Endothelial cell of umbilical vein (primary cell): ENCODE measurements at regions not wholly inside any gene's neighbourhood (a gene's known extent, or its start where the extent isn't known, plus 50 kb on each side); places are given as distances from the start of the nearest gene placed in this dataset.

ENCODE experiments used
- BruUV-seq: library from RNA; stranded (reverse); fragments of 400-500 nt; replicated peaks from 2 replicates; lab custom pipeline; 2021; lab: Mats Ljungman, UMichigan
- CTCF ChIA-PET: fragments of 300-600, 350-600 bp; sonication (Branson Sonifier 250); formaldehyde crosslinking; loops from one replicate; lab custom pipeline; 2021; ENCODE audit warnings: antibody characterized with exemption, inconsistent platforms; lab: Charles Lee
- POLR2A ChIA-PET: fragments of 300-600, 350-600 bp; sonication (Branson Sonifier 250); formaldehyde crosslinking; loops from one replicate; lab custom pipeline; 2021; ENCODE audit warnings: antibody characterized with exemption, inconsistent platforms; lab: Charles Lee
- DNase-seq: peaks from one replicate; pipeline ENCODE4 v3.0.0-alpha.2; 2011; ENCODE audit warnings: low read depth, low spot score
- FAIRE-seq: peaks from 2 replicates; lab custom pipeline; 2011; peaks lifted over from hg19 to GRCh38; lab: Jason Lieb, UNC
- H2AFZ ChIP-seq: 2 replicates; pipeline ENCODE4 v1.6.0; 2012; ENCODE audit warnings: low read depth, low read length, control low read depth, inconsistent platforms
- H3K27ac ChIP-seq: 2 replicates; pipeline ENCODE4 v1.5.1; 2011; ENCODE audit warnings: low read depth, mild to moderate bottlenecking, control low read depth, low read length, moderate library complexity; ENCODE audit not compliant: insufficient read depth
- H3K27me3 ChIP-seq, 2 experiments: 2 replicates each; pipeline versions ENCODE4 v1.6.0 to v1.6.1; 2011; ENCODE audit warnings: low read length in 2 of 2, mixed read lengths in 1 of 2; ENCODE audit not compliant: control insufficient read depth in 2 of 2, insufficient read depth in 2 of 2
- H3K36me3 ChIP-seq, 2 experiments: 2 replicates in 1 of 2; 3 replicates in 1 of 2; pipeline ENCODE4 v1.5.1; 2011; ENCODE audit warnings: low read length in 2 of 2, mild to moderate bottlenecking in 1 of 2, moderate library complexity in 1 of 2; ENCODE audit not compliant: control insufficient read depth in 2 of 2, insufficient read depth in 2 of 2; ENCODE audit errors: extremely low read depth in 1 of 2
- H3K4me1 ChIP-seq: 3 replicates; pipeline ENCODE4 v1.5.1; 2011; ENCODE audit warnings: mild to moderate bottlenecking, low read length; ENCODE audit not compliant: control insufficient read depth, insufficient read depth; ENCODE audit errors: extremely low read depth
- H3K4me2 ChIP-seq: 2 replicates; pipeline ENCODE4 v1.6.1; 2011; ENCODE audit warnings: low read length, control low read depth, mixed read lengths; ENCODE audit not compliant: insufficient read depth
- H3K4me3 ChIP-seq, 3 experiments: fragments of 200-600 bp in 1 of 3; sonication (generic), shearing (Covaris generic) in 1 of 3; replicated peaks in 1 of 3; 2 replicates each; pipeline ENCODE4 v1.5.1; 2011 to 2016; ENCODE audit warnings: control low read depth in 3 of 3, low read length in 3 of 3, mild to moderate bottlenecking in 2 of 3, inconsistent platforms in 1 of 3, low read depth in 1 of 3, moderate library complexity in 1 of 3; ENCODE audit not compliant: insufficient read depth in 1 of 3
- H3K79me2 ChIP-seq: 2 replicates; pipeline ENCODE4 v1.6.0; 2012; ENCODE audit warnings: low read length, inconsistent platforms; ENCODE audit not compliant: control insufficient read depth, insufficient read depth
- H3K9ac ChIP-seq: replicated peaks from 2 replicates; pipeline ENCODE3; 2011; ENCODE audit warnings: low read length, control low read depth; ENCODE audit not compliant: insufficient read depth; ENCODE audit errors: extremely low read depth
- H3K9me1 ChIP-seq: replicated peaks from 3 replicates; pipeline ENCODE4 v1.6.0; 2011; ENCODE audit warnings: mild to moderate bottlenecking, low read length; ENCODE audit not compliant: control insufficient read depth, insufficient read depth; ENCODE audit errors: extremely low read depth
- H3K9me3 ChIP-seq: replicated peaks from 2 replicates; pipeline ENCODE4 v1.5.1; 2012; ENCODE audit warnings: low read length, inconsistent platforms; ENCODE audit not compliant: control insufficient read depth, insufficient read depth
- H4K20me1 ChIP-seq: replicated peaks from 2 replicates; pipeline ENCODE3; 2011; ENCODE audit warnings: mild to moderate bottlenecking, low read length; ENCODE audit not compliant: control insufficient read depth, insufficient read depth; ENCODE audit errors: extremely low read depth
- CTCF ChIP-seq, 2 donors: IDR thresholded peaks; 1 replicate in 1 of 2; 2 replicates in 1 of 2; pipeline ENCODE4 v1.5.1; 2011; ENCODE audit warnings: low read length in 2 of 2, mild to moderate bottlenecking in 2 of 2, moderate library complexity in 2 of 2, control low read depth in 1 of 2, inconsistent platforms in 1 of 2, low read depth in 1 of 2; ENCODE audit not compliant: insufficient read depth in 1 of 2; ENCODE audit errors: extremely low read depth in 1 of 2
- EZH2 ChIP-seq: IDR thresholded peaks from 2 replicates; pipeline ENCODE4 v1.6.1; 2012; ENCODE audit warnings: borderline replicate concordance, low read depth, mild to moderate bottlenecking, moderate library complexity, low read length, inconsistent platforms; ENCODE audit not compliant: severe bottlenecking
- FOS ChIP-seq: IDR thresholded peaks from 2 replicates; pipeline ENCODE4 v1.6.1; 2011; ENCODE audit warnings: mild to moderate bottlenecking, low read length, moderate library complexity, borderline replicate concordance; ENCODE audit not compliant: insufficient read depth
- GATA2 ChIP-seq: IDR thresholded peaks from 2 replicates; pipeline ENCODE4 v1.7.0; 2011; ENCODE audit warnings: low read depth, mild to moderate bottlenecking, moderate library complexity, mixed read lengths, low read length; ENCODE audit not compliant: insufficient read length, insufficient read depth
- JUN ChIP-seq: IDR thresholded peaks from 2 replicates; pipeline ENCODE4 v1.6.1; 2011; ENCODE audit warnings: borderline replicate concordance, low read depth; ENCODE audit not compliant: insufficient read length, insufficient read depth
- MAX ChIP-seq: IDR thresholded peaks from 2 replicates; pipeline ENCODE4 v1.6.1; 2011; ENCODE audit not compliant: insufficient read depth, insufficient read length
- MYC ChIP-seq: IDR thresholded peaks from one replicate; pipeline ENCODE4 v1.6.1; 2011; ENCODE audit warnings: mild to moderate bottlenecking, low read depth, low read length
- POLR2A ChIP-seq: IDR thresholded peaks from 2 replicates; pipeline ENCODE4 v1.6.1; 2012; ENCODE audit warnings: low read depth, mild to moderate bottlenecking, control low read depth, low read length
- POLR2AphosphoS5 ChIP-seq: IDR thresholded peaks from 2 replicates; pipeline ENCODE4 v1.6.1; 2012; ENCODE audit warnings: low read depth, mild to moderate bottlenecking, control low read depth, low read length, moderate library complexity; ENCODE audit not compliant: insufficient read depth
- dilution Hi-C: fragments of 300-500 bp; cut with MboI; formaldehyde crosslinking; loops from one replicate; pipeline ENCODE4 v1.15.0; 2019; ENCODE audit warnings: low sequenced_read_pairs; ENCODE audit not compliant: extremely low pct_ligation_motif_present
- intact Hi-C: fragments of 100-400 bp; cut with micrococcal nuclease; formaldehyde crosslinking; loops from one replicate; pipeline ENCODE4 v1.10.0; 2022

GRCh38 chr10:81270051-81270450 lies 604.9 kb upstream of the NRG3 start:
- H4K20me1 ChIP-seq = no peaks in the 10 kb centered on the region
- no peaks in the 10 kb centered on the region for H3K79me2 ChIP-seq
- no peak for DNase-seq
- H3K4me2 ChIP-seq = no peak overlapping the region
- H3K4me3 ChIP-seq = no peak overlapping the region
- no peaks in the 10 kb centered on the region for H3K9me1 ChIP-seq
- no peak overlapping the region for H2AFZ ChIP-seq
- ChIA-PET CTCF (no interaction called here), POLR2A (no interaction called here)
- H3K27me3 ChIP-seq = no peaks in the 10 kb centered on the region
- TF ChIP-seq CTCF (IDR thresholded peaks at IDR 0.05; ENCODE audit: extremely low read depth in 1 of 2, insufficient read depth in 1 of 2, low read depth in 1 of 2, low read length in 2 of 2) = no peak
- no peak for TF ChIP-seq MAX
- no peak for TF ChIP-seq POLR2A
- no peak for TF ChIP-seq FOS
- no peak for TF ChIP-seq GATA2
- no peak for TF ChIP-seq POLR2AphosphoS5
- no peak for TF ChIP-seq JUN
- TF ChIP-seq MYC = no peak
- TF ChIP-seq EZH2 = no peak
- FAIRE-seq = no peak
- H3K36me3 ChIP-seq = no peaks in the 10 kb centered on the region
- H3K4me1 ChIP-seq = no peaks in the 10 kb centered on the region
- intact Hi-C loops = no loop called here
- H3K9me3 ChIP-seq = no peaks in the 10 kb centered on the region
- dilution Hi-C loops = no loop called here
- no peak overlapping the region for H3K9ac ChIP-seq
- no TSS peak for BruUV-seq
- no peak overlapping the region for H3K27ac ChIP-seq
